Prostate gland (tissue), 2 donors: ENCODE measurements at regions not wholly inside any gene's neighbourhood (a gene's known extent, or its start where the extent isn't known, plus 50 kb on each side); places are given as distances from the start of the nearest gene placed in this dataset.

Experiments used
- DNase-seq: peaks from one replicate; pipeline ENCODE4 v3.0.0-alpha.2; 2019; ENCODE audit warnings: low spot score
- H3K27ac ChIP-seq, 2 donors: fragments of 200-600 bp; sonication (generic); 2 replicates each; pipeline ENCODE4 v1.5.1; 2017 to 2019
- H3K27me3 ChIP-seq: fragments of 200-600 bp; sonication (generic); replicated peaks from 2 replicates; pipeline ENCODE4 v1.5.1; 2019; ENCODE audit not compliant: insufficient read depth
- H3K36me3 ChIP-seq, 2 donors: fragments of 200-600 bp; sonication (generic); 1 replicate in 1 of 2; 2 replicates in 1 of 2; pipeline versions ENCODE4 v1.5.1 to v1.8.1; 2017 to 2019
- H3K4me1 ChIP-seq: fragments of 200-600 bp; sonication (generic); replicated peaks from 2 replicates; pipeline ENCODE4 v1.5.1; 2019
- H3K4me3 ChIP-seq, 2 donors: fragments of 200-600 bp; sonication (generic); 2 replicates each; pipeline ENCODE4 v1.5.1; 2017 to 2019
- H3K9me3 ChIP-seq: fragments of 200-600 bp; sonication (generic); 2 replicates; pipeline ENCODE4 v1.5.1; 2017
- POLR2A ChIP-seq: fragments of 450-650 bp; IDR thresholded peaks from one replicate; pipeline ENCODE4 v1.6.1; 2016; ENCODE audit warnings: antibody characterized with exemption, mild to moderate bottlenecking
- POLR2AphosphoS5 ChIP-seq: sonication (generic); formaldehyde crosslinking; IDR thresholded peaks from one replicate; pipeline ENCODE4 v1.6.1; 2017; ENCODE audit warnings: antibody characterized with exemption
- WGBS: methylation state at CpG from one replicate; pipeline ENCODE4 v1.1.5; 2018; 5-methylcytosine and 5-hydroxymethylcytosine counted together
- intact Hi-C: fragments of 100-400 bp; cut with DNase I; formaldehyde crosslinking; loops from one replicate; pipeline ENCODE4 v1.14.2; 2022
- TF ChIP-seq, protein P1 (sequence below), 4 experiments: fragments of 200-600 bp in 2 of 4; fragments of 450-650 bp in 2 of 4; sonication (generic) in 2 of 4; IDR thresholded peaks; 1 replicate in 3 of 4; 2 replicates in 1 of 4; pipeline ENCODE4 v1.5.1; 2016 to 2019; ENCODE audit warnings: antibody characterized with exemption in 4 of 4, mild to moderate bottlenecking in 2 of 4, moderate library complexity in 2 of 4

DNA sequence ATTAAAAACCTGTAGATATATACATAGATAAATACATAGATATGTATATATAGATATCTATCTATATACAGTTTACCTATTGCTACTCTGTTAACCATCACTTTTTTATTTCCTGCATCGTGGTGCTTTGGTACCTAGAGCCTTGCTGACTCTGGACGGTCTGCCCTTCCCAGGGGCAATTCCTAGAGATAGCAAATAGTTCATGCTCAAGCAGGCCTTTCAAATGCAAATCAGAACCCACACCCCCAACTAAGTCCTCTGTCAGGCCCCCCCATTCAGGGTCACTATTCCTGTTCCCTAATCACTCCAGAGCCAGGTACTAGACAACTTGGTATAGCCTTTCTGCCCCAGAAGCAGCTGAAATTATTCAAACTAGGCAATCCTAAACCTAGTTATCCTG is 273.5 kb upstream of the ADGRL3 start:
- Histone ChIP-seq H3K9me3 (no peaks in the 10 kb centered on the region), H3K4me3 (no peak overlapping the region), H3K27me3 (no peaks in the 10 kb centered on the region), H3K27ac (no peak overlapping the region), H3K4me1 (no peaks in the 10 kb centered on the region), H3K36me3 (no peaks in the 10 kb centered on the region)
- intact Hi-C loops, result no loop called here
- no peak for TF ChIP-seq POLR2A
- no peak for TF ChIP-seq POLR2AphosphoS5
- TF ChIP-seq, protein P1, sequence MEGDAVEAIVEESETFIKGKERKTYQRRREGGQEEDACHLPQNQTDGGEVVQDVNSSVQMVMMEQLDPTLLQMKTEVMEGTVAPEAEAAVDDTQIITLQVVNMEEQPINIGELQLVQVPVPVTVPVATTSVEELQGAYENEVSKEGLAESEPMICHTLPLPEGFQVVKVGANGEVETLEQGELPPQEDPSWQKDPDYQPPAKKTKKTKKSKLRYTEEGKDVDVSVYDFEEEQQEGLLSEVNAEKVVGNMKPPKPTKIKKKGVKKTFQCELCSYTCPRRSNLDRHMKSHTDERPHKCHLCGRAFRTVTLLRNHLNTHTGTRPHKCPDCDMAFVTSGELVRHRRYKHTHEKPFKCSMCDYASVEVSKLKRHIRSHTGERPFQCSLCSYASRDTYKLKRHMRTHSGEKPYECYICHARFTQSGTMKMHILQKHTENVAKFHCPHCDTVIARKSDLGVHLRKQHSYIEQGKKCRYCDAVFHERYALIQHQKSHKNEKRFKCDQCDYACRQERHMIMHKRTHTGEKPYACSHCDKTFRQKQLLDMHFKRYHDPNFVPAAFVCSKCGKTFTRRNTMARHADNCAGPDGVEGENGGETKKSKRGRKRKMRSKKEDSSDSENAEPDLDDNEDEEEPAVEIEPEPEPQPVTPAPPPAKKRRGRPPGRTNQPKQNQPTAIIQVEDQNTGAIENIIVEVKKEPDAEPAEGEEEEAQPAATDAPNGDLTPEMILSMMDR (IDR thresholded peaks at IDR 0.05), result no peak
- WGBS, result 89% methylated on average over 2 of the region's 2 CpGs
- no peak for DNase-seq

DNA sequence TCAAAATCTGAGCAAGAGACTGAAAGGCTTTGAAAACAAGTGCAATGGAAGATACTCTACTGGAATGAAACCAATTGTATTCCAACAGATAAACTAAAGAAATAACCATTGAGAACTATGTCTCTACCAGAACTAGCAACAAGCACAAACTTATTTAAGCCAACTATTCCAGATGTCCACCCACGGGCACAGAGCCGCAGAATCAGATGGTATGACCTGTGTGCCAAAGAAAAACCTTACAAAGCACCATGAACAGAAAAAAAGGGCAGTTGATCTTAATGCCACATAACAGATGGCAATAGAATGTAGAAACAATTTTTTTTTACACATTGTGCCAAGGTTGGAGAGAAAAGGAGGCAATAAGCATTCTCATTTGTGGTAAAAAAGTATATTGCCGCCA is 269.3 kb upstream of the ADGRL3 start:
- no peaks in the 10 kb centered on the region for H3K27me3 ChIP-seq
- H3K4me3 ChIP-seq, result no peak overlapping the region
- intact Hi-C loops, result no loop called here
- H3K36me3 ChIP-seq, result no peaks in the 10 kb centered on the region
- TF ChIP-seq POLR2AphosphoS5 (no peak), POLR2A (no peak)
- TF ChIP-seq, protein P1 (IDR thresholded peaks at IDR 0.05), result no peak
- 93% methylated on average over 3 of the region's 3 CpGs for WGBS
- H3K4me1 ChIP-seq, result no peaks in the 10 kb centered on the region
- no peak for DNase-seq
- H3K27ac ChIP-seq, result no peak overlapping the region
- H3K9me3 ChIP-seq, result no peaks in the 10 kb centered on the region

DNA sequence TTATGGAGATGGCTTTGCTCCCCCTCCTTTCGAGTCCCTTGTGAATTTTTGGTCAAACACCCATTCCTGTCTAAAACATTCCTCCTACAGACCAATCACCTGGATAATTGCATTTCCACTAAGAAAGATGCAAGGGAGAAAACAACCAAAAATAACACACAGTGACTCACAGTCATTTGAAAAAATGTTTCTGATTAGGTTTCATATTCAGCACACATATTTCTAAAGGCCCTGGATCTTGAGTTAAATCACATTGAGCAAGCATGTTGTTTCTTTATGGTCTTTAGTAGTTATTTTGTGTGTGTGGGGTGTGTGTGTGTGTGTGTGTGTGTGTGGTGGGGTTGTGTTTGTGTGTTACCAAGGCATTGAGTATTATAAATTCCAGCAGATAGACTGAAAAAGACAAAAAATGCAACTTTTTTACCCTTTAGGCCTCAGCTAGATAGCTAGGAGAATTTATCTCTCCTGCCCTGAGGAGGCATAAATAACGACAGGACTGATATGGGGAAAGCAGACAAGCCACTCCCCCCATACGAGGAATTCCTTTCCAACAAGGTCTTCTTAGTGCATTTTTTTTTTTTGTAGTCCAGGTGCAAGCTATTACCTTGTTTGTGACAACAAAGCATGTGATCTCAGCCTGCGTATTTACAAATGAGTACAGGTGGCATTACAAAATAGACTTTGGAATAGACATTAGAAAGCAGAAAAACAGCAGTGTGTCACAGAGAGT is 265.4 kb upstream of the ADGRL3 start:
- H3K27me3 ChIP-seq, result no peaks in the 10 kb centered on the region
- no peaks in the 10 kb centered on the region for H3K9me3 ChIP-seq
- H3K36me3 ChIP-seq, result no peaks in the 10 kb centered on the region
- H3K27ac ChIP-seq, result no peak overlapping the region
- TF ChIP-seq POLR2A (no peak), POLR2AphosphoS5 (no peak)
- TF ChIP-seq, protein P1 (IDR thresholded peaks at IDR 0.05), result no peak
- intact Hi-C loops, result no loop called here
- no peak overlapping the region for H3K4me3 ChIP-seq
- no peak for DNase-seq
- WGBS, result 61% methylated on average over 4 of the region's 4 CpGs
- H3K4me1 ChIP-seq, result no peaks in the 10 kb centered on the region

DNA sequence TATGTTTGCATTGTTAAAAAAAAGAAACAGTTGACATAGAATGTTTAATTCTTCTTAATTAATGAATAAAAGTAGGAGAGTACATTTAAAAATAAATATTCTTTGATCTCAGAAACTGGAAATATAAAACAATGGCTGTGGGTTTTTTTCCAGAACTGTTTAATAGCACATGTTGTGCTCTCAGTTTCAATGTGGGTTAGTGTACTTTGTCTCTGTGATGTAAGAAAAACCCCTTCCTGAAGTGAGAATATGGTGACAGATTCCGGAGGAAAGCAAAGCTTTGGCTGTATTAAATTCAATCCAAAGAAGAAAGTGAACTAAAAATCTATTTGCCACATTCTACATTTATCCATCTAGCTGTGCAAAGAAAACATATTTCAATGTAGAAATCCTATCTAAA is 261.9 kb upstream of the ADGRL3 start:
- Histone ChIP-seq H3K27me3 (no peaks in the 10 kb centered on the region), H3K9me3 (no peaks in the 10 kb centered on the region), H3K27ac (no peak overlapping the region), H3K36me3 (no peaks in the 10 kb centered on the region), H3K4me3 (no peak overlapping the region), H3K4me1 (no peaks in the 10 kb centered on the region)
- DNase-seq, result no peak
- 52% methylated on average over 1 of the region's 1 CpG for WGBS
- TF ChIP-seq, protein P1 (IDR thresholded peaks at IDR 0.05), result no peak
- TF ChIP-seq POLR2AphosphoS5, result no peak
- TF ChIP-seq POLR2A, result no peak
- intact Hi-C loops, result no loop called here

DNA sequence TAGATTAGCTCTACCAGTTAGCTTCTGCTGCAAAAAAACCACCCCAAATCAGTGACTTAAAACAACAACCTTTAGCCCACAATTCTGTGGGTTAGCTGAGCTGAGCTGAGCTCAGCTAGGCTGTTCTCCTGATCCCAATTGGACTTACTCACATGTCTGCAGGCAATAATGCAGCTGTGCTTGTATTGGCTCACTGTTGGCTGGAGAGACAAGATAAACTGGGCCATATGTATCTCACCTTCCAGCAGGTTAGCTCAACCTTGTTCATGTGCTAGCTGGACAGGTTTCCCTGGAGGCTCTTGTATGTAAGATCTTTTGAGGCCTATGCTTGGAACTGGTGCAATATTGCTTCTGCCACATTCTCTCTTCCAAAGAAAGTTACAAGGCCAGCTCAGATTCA is 261.5 kb upstream of the ADGRL3 start:
- Histone ChIP-seq H3K27ac (no peak overlapping the region), H3K4me3 (no peak overlapping the region), H3K27me3 (no peaks in the 10 kb centered on the region), H3K9me3 (no peaks in the 10 kb centered on the region), H3K36me3 (no peaks in the 10 kb centered on the region), H3K4me1 (no peaks in the 10 kb centered on the region)
- TF ChIP-seq POLR2AphosphoS5 (no peak), POLR2A (no peak)
- TF ChIP-seq, protein P1 (IDR thresholded peaks at IDR 0.05), result no peak
- no peak for DNase-seq
- intact Hi-C loops, result no loop called here
